B cell (primary cell): ENCODE measurements at regions not wholly inside any gene's neighbourhood (a gene's known extent, or its start where the extent isn't known, plus 50 kb on each side); places are given as distances from the start of the nearest gene placed in this dataset.

Experiments used
- ATAC-seq: fragments of 200-7000 bp; cut with Tn5 transposase; one replicate; pipeline ENCODE4 v1.10.0; 2021; ENCODE audit warnings: low read depth, mild to moderate bottlenecking, moderate number of reproducible peaks, moderate library complexity
- CTCF ChIA-PET: fragments of 350-600 bp; sonication (Branson Sonifier 250); formaldehyde crosslinking; loops from one replicate; lab custom pipeline; 2021; ENCODE audit warnings: antibody characterized with exemption, inconsistent platforms; lab: Charles Lee
- POLR2A ChIA-PET: fragments of 350-600 bp; sonication (Branson Sonifier 250); formaldehyde crosslinking; loops from one replicate; lab custom pipeline; 2021; ENCODE audit warnings: antibody characterized with exemption; lab: Charles Lee
- DNase-seq: peaks from one replicate; pipeline ENCODE4 v3.0.0; 2013
- H2AFZ ChIP-seq: 2 replicates; pipeline ENCODE4 v1.6.1; 2012; ENCODE audit warnings: mild to moderate bottlenecking, low read depth, low read length; ENCODE audit not compliant: insufficient read depth, poor library complexity, severe bottlenecking
- H3K27ac ChIP-seq, 2 donors: 1 replicate in 1 of 2; 2 replicates in 1 of 2; pipeline ENCODE4 v1.5.1; 2012 to 2013; ENCODE audit warnings: low read length in 2 of 2, mild to moderate bottlenecking in 2 of 2, moderate library complexity in 1 of 2
- H3K27me3 ChIP-seq, 4 experiments: fragments of 200-600 bp in 1 of 4; sonication (generic) in 1 of 4; replicated peaks in 1 of 4; 1 replicate in 2 of 4; 2 replicates in 2 of 4; pipeline versions ENCODE4 v1.6.1 to v1.7.0; 2013 to 2016; ENCODE audit warnings: low read length in 3 of 4, mild to moderate bottlenecking in 2 of 4, mixed read lengths in 1 of 4, moderate library complexity in 1 of 4; ENCODE audit not compliant: insufficient read depth in 4 of 4, control insufficient read depth in 3 of 4; ENCODE audit errors: control extremely low read depth in 1 of 4
- H3K36me3 ChIP-seq, 2 experiments: replicated peaks in 1 of 2; 1 replicate in 1 of 2; 2 replicates in 1 of 2; pipeline versions ENCODE4 v1.6.1 to v1.7.1; 2013; ENCODE audit warnings: low read length in 1 of 2; ENCODE audit not compliant: insufficient read depth in 2 of 2, control insufficient read depth in 1 of 2; ENCODE audit errors: control extremely low read depth in 1 of 2, extremely low read depth in 1 of 2
- H3K4me1 ChIP-seq, 2 donors: fragments of 200-600 bp in 1 of 2; sonication (generic) in 1 of 2; 1 replicate in 1 of 2; 2 replicates in 1 of 2; pipeline versions ENCODE4 v1.5.1 to v1.6.1; 2013 to 2017; ENCODE audit warnings: low read length in 2 of 2; ENCODE audit not compliant: control insufficient read depth in 2 of 2, insufficient read depth in 2 of 2
- H3K4me2 ChIP-seq: replicated peaks from 2 replicates; pipeline ENCODE3; 2012; ENCODE audit warnings: mild to moderate bottlenecking, low read depth, low read length; ENCODE audit not compliant: poor library complexity, severe bottlenecking
- H3K4me3 ChIP-seq, 5 experiments: fragments of 200-600 bp in 1 of 5; sonication (generic) in 1 of 5; 1 replicate in 3 of 5; 2 replicates in 2 of 5; pipeline versions ENCODE4 v1.5.1 to v1.7.0; 2011 to 2016; ENCODE audit warnings: low read length in 4 of 5, mild to moderate bottlenecking in 4 of 5, low read depth in 2 of 5, control low read depth in 1 of 5, moderate library complexity in 1 of 5; ENCODE audit not compliant: insufficient read depth in 1 of 5; ENCODE audit errors: control extremely low read depth in 1 of 5, extremely low read depth in 1 of 5
- H3K79me2 ChIP-seq: fragments of 200-600 bp; sonication (generic); one replicate; pipeline ENCODE4 v1.6.0; 2016; ENCODE audit warnings: low read length; ENCODE audit not compliant: control insufficient read depth, insufficient read depth
- H3K9ac ChIP-seq: fragments of 200-600 bp; sonication (generic); 2 replicates; pipeline ENCODE4 v1.6.1; 2017; ENCODE audit warnings: mild to moderate bottlenecking, low read length, moderate library complexity
- H3K9me3 ChIP-seq, 3 donors: one replicate each; pipeline versions ENCODE4 v1.6.1 to v1.7.1; 2013; ENCODE audit warnings: low read length in 2 of 3; ENCODE audit not compliant: control insufficient read depth in 2 of 3, insufficient read depth in 1 of 3; ENCODE audit errors: control extremely low read depth in 1 of 3
- H4K20me1 ChIP-seq: 2 replicates; pipeline ENCODE4 v1.6.0; 2012; ENCODE audit warnings: mild to moderate bottlenecking, low read length; ENCODE audit not compliant: insufficient read depth, control insufficient read depth, poor library complexity, severe bottlenecking
- H3K27ac Mint-ChIP-seq: one replicate; pipeline ENCODE4 v1.8.0; 2021; ENCODE audit warnings: mixed read lengths
- H3K27me3 Mint-ChIP-seq: one replicate; pipeline ENCODE4 v1.8.0; 2021; ENCODE audit warnings: mixed read lengths
- H3K4me1 Mint-ChIP-seq: one replicate; pipeline ENCODE4 v1.8.0; 2021; ENCODE audit warnings: mixed read lengths
- H3K4me3 Mint-ChIP-seq: one replicate; pipeline ENCODE4 v1.8.0; 2021; ENCODE audit warnings: mixed read lengths
- H3K9me3 Mint-ChIP-seq: one replicate; pipeline ENCODE4 v1.8.0; 2022; ENCODE audit warnings: mixed read lengths; ENCODE audit not compliant: insufficient read depth
- EZH2 ChIP-seq: IDR thresholded peaks from 2 replicates; pipeline ENCODE4 v1.6.1; 2012; ENCODE audit warnings: borderline replicate concordance, low read depth, mild to moderate bottlenecking, moderate library complexity, low read length; ENCODE audit not compliant: insufficient read depth, poor library complexity, severe bottlenecking
- WGBS: methylation state at CpG from one replicate; pipeline ENCODE4 v1.1.5; 2013; ENCODE audit warnings: missing lambda C conversion rate; ENCODE audit not compliant: insufficient coverage; 5-methylcytosine and 5-hydroxymethylcytosine counted together
- intact Hi-C: fragments of 100-400 bp; cut with micrococcal nuclease; formaldehyde crosslinking; loops from one replicate; pipeline ENCODE4 v1.10.0; 2022
- TF ChIP-seq, protein P1 (sequence below): fragments of 200-600 bp; IDR thresholded peaks from one replicate; pipeline ENCODE4 v1.8.0; 2022; ENCODE audit warnings: antibody characterized with exemption, mild to moderate bottlenecking

DNA sequence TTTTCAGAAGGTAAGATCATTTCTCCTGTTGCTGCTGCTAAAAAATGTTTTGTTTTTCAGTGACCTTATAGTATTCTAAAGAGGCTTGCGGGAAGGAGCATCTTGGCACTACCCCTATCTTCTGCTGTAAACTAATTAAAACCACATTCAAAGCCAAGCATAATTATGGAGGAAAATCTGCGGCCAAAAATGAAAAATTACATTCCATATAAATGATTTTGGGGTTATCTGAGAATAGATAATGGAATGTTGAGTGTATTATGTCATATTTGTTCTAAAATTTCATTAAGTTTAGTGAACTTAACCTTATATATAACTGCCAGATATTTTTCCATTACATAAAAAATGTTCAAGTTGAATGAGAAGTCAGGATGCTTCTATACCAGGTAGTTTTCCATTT lies 170.4 kb upstream of the TMC3 start:
- WGBS, result no CpG with 5 or more reads among the region's 2 CpGs
- H3K79me2 ChIP-seq, result no peaks in the 10 kb centered on the region
- no peak overlapping the region for H3K9ac ChIP-seq
- H3K27ac ChIP-seq, result no peak overlapping the region
- H2AFZ ChIP-seq, result no peak overlapping the region
- Mint-ChIP-seq H3K4me3 (no peak overlapping the region), H3K4me1 (no peaks in the 10 kb centered on the region), H3K9me3 (peaks cover 3% of the 10 kb centered on the region), H3K27ac (no peak overlapping the region), H3K27me3 (no peaks in the 10 kb centered on the region)
- ATAC-seq, result no peak
- H3K9me3 ChIP-seq, result peaks cover 0 to 2% (median 0%) of the 10 kb centered on the region in 3 donors
- H3K4me1 ChIP-seq, result no peaks in the 10 kb centered on the region
- H4K20me1 ChIP-seq, result no peaks in the 10 kb centered on the region
- H3K4me2 ChIP-seq, result no peak overlapping the region
- intact Hi-C loops, result no loop called here
- ChIA-PET POLR2A (no interaction called here), CTCF (no interaction called here)
- TF ChIP-seq, protein P1, sequence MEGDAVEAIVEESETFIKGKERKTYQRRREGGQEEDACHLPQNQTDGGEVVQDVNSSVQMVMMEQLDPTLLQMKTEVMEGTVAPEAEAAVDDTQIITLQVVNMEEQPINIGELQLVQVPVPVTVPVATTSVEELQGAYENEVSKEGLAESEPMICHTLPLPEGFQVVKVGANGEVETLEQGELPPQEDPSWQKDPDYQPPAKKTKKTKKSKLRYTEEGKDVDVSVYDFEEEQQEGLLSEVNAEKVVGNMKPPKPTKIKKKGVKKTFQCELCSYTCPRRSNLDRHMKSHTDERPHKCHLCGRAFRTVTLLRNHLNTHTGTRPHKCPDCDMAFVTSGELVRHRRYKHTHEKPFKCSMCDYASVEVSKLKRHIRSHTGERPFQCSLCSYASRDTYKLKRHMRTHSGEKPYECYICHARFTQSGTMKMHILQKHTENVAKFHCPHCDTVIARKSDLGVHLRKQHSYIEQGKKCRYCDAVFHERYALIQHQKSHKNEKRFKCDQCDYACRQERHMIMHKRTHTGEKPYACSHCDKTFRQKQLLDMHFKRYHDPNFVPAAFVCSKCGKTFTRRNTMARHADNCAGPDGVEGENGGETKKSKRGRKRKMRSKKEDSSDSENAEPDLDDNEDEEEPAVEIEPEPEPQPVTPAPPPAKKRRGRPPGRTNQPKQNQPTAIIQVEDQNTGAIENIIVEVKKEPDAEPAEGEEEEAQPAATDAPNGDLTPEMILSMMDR, result no peak
- no peak for TF ChIP-seq EZH2
- peaks cover 0 to 3% (median 0%) of the 10 kb centered on the region in 4 experiments for H3K27me3 ChIP-seq
- no peak for DNase-seq
- no peak overlapping the region for H3K4me3 ChIP-seq
- H3K36me3 ChIP-seq, result no peaks in the 10 kb centered on the region

DNA sequence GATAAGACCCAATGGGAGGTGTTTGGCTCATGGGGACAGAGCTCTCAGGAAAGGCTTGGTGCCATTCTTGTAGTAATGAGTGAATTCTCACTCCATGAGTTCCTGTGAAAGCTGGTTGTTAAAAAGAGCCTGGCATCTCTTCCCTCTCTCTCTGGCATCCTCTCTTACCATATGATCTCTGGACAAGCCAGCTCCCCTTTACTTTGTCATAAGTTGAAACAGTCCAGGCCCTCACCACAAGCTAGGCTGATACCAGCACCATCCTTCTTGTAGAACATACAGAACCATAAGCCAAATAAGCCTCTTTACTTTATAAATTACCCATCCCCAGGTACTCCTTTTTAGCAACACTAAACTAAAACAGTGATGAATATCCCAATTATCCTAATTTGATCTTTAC lies 166.9 kb upstream of the TMC3 start:
- H3K4me3 ChIP-seq, result no peak overlapping the region
- H3K9me3 ChIP-seq, result peaks cover 0 to 2% (median 0%) of the 10 kb centered on the region in 3 donors
- Mint-ChIP-seq H3K4me1 (no peaks in the 10 kb centered on the region), H3K4me3 (no peak overlapping the region), H3K27ac (no peak overlapping the region), H3K27me3 (peaks cover 5% of the 10 kb centered on the region), H3K9me3 (peaks cover 3% of the 10 kb centered on the region)
- no peaks in the 10 kb centered on the region for H3K27me3 ChIP-seq
- ChIA-PET CTCF (no interaction called here), POLR2A (no interaction called here)
- no peaks in the 10 kb centered on the region for H3K79me2 ChIP-seq
- H3K9ac ChIP-seq, result no peak overlapping the region
- no peaks in the 10 kb centered on the region for H4K20me1 ChIP-seq
- no peak overlapping the region for H3K4me2 ChIP-seq
- DNase-seq, result no peak
- H3K27ac ChIP-seq, result no peak overlapping the region
- H3K36me3 ChIP-seq, result no peaks in the 10 kb centered on the region
- no peak overlapping the region for H2AFZ ChIP-seq
- no peak for TF ChIP-seq EZH2
- TF ChIP-seq, protein P1, result no peak
- intact Hi-C loops, result no loop called here
- ATAC-seq, result no peak
- no peaks in the 10 kb centered on the region for H3K4me1 ChIP-seq
